H9 (cell line): ENCODE measurements at regions not wholly inside any gene's neighbourhood (a gene's known extent, or its start where the extent isn't known, plus 50 kb on each side); places are given as distances from the start of the nearest gene placed in this dataset.

Experiments used
- DNase-seq: peaks from one replicate; pipeline ENCODE4 v3.0.0-alpha.2; 2017
- H2AFZ ChIP-seq: one replicate; pipeline ENCODE4 v1.6.1; 2013; ENCODE audit warnings: mild to moderate bottlenecking, low read length, control low read depth, moderate library complexity
- H2AK5ac ChIP-seq: 2 replicates; pipeline ENCODE4 v1.6.1; 2013; ENCODE audit warnings: low read length, control low read depth, mixed read lengths; ENCODE audit not compliant: insufficient read length
- H2BK120ac ChIP-seq: one replicate; pipeline ENCODE4 v1.6.1; 2013; ENCODE audit warnings: low read depth, mild to moderate bottlenecking, low read length, control low read depth, inconsistent platforms; ENCODE audit not compliant: poor library complexity, severe bottlenecking
- H2BK12ac ChIP-seq: 2 replicates; pipeline ENCODE4 v1.6.1; 2013; ENCODE audit warnings: low read length, control low read depth, mixed read lengths, low read depth; ENCODE audit not compliant: insufficient read length
- H2BK15ac ChIP-seq: 2 replicates; pipeline ENCODE4 v1.6.1; 2013; ENCODE audit warnings: low read depth, low read length, control low read depth
- H2BK20ac ChIP-seq: one replicate; pipeline ENCODE4 v1.6.1; 2013; ENCODE audit warnings: low read depth, mild to moderate bottlenecking, low read length, control low read depth, inconsistent platforms; ENCODE audit not compliant: poor library complexity, severe bottlenecking
- H2BK5ac ChIP-seq: 2 replicates; pipeline ENCODE4 v1.6.1; 2013; ENCODE audit warnings: low read length, control low read depth, mixed read lengths; ENCODE audit not compliant: insufficient read length
- H3K14ac ChIP-seq: 2 replicates; pipeline ENCODE4 v1.6.1; 2013; ENCODE audit warnings: low read length, control low read depth; ENCODE audit not compliant: insufficient read depth
- H3K18ac ChIP-seq: 2 replicates; pipeline ENCODE4 v1.6.1; 2013; ENCODE audit warnings: low read depth, mild to moderate bottlenecking, mixed read lengths, low read length, control low read depth; ENCODE audit not compliant: insufficient read length
- H3K23ac ChIP-seq: 2 replicates; pipeline ENCODE4 v1.6.1; 2013; ENCODE audit warnings: low read length, control low read depth, mixed read lengths, low read depth; ENCODE audit not compliant: insufficient read length
- H3K23me2 ChIP-seq: 2 replicates; pipeline ENCODE4 v1.6.1; 2013; ENCODE audit warnings: low read depth, mild to moderate bottlenecking, mixed read lengths, low read length, control low read depth; ENCODE audit not compliant: insufficient read length, poor library complexity, severe bottlenecking
- H3K27ac ChIP-seq: 2 replicates; pipeline ENCODE4 v1.5.1; 2013; ENCODE audit warnings: low read length, control low read depth, mixed read lengths, low read depth; ENCODE audit not compliant: insufficient read length
- H3K27me3 ChIP-seq: 2 replicates; pipeline ENCODE4 v1.6.1; 2013; ENCODE audit warnings: low read length, control low read depth, inconsistent platforms; ENCODE audit not compliant: insufficient read depth
- H3K4ac ChIP-seq: 2 replicates; pipeline ENCODE4 v1.6.1; 2013; ENCODE audit warnings: low read depth, mild to moderate bottlenecking, control low read depth, inconsistent platforms, low read length, moderate library complexity
- H3K4me1 ChIP-seq: 2 replicates; pipeline ENCODE4 v1.6.1; 2013; ENCODE audit warnings: low read length, control low read depth, inconsistent platforms; ENCODE audit not compliant: insufficient read depth
- H3K4me2 ChIP-seq: 2 replicates; pipeline ENCODE4 v1.6.1; 2013; ENCODE audit warnings: low read length, control low read depth, mixed read lengths; ENCODE audit not compliant: insufficient read length, insufficient read depth
- H3K56ac ChIP-seq: 2 replicates; pipeline ENCODE4 v1.6.1; 2013; ENCODE audit warnings: low read depth, mild to moderate bottlenecking, mixed read lengths, low read length, control low read depth; ENCODE audit not compliant: insufficient read length
- H3K79me1 ChIP-seq: 2 replicates; pipeline ENCODE4 v1.6.1; 2013; ENCODE audit warnings: low read depth, mild to moderate bottlenecking, moderate library complexity, low read length, control low read depth, inconsistent platforms; ENCODE audit not compliant: insufficient read depth, poor library complexity, severe bottlenecking
- H3K79me2 ChIP-seq: 2 replicates; pipeline ENCODE4 v1.6.1; 2013; ENCODE audit warnings: low read length, control low read depth, inconsistent platforms; ENCODE audit not compliant: insufficient read depth
- H3K9ac ChIP-seq: 2 replicates; pipeline ENCODE4 v1.6.1; 2013; ENCODE audit warnings: low read length, control low read depth, mixed read lengths; ENCODE audit not compliant: insufficient read length; ENCODE audit errors: extremely low read depth
- H3K9me3 ChIP-seq: one replicate; pipeline ENCODE4 v1.6.1; 2013; ENCODE audit warnings: low read depth, low read length, inconsistent platforms; ENCODE audit not compliant: control insufficient read depth
- H3T11ph ChIP-seq: one replicate; pipeline ENCODE4 v1.6.1; 2013; ENCODE audit warnings: mild to moderate bottlenecking, low read length, control low read depth, inconsistent platforms
- H4K20me1 ChIP-seq: one replicate; pipeline ENCODE4 v1.6.1; 2013; ENCODE audit not compliant: control insufficient read depth, insufficient read length, insufficient read depth
- H4K5ac ChIP-seq: 2 replicates; pipeline ENCODE4 v1.6.1; 2013; ENCODE audit warnings: low read depth, mild to moderate bottlenecking, mixed read lengths, low read length, control low read depth; ENCODE audit not compliant: insufficient read length
- H4K8ac ChIP-seq: replicated peaks from 2 replicates; pipeline ENCODE4 v1.6.1; 2013; ENCODE audit warnings: low read length, control low read depth, mixed read lengths, low read depth; ENCODE audit not compliant: insufficient read length
- H4K91ac ChIP-seq: 2 replicates; pipeline ENCODE4 v1.6.1; 2013; ENCODE audit warnings: low read depth, mild to moderate bottlenecking, moderate library complexity, mixed read lengths, low read length, control low read depth; ENCODE audit not compliant: insufficient read length
- H3K27ac Mint-ChIP-seq, 3 experiments: 2 replicates in 2 of 3; 3 replicates in 1 of 3; pipeline ENCODE4 v1.8.0; 2020 to 2021; ENCODE audit warnings: mixed read lengths in 3 of 3, mild to moderate bottlenecking in 1 of 3, moderate library complexity in 1 of 3
- H3K27me3 Mint-ChIP-seq: 2 replicates; pipeline ENCODE4 v1.8.0; 2021; ENCODE audit warnings: low read depth, mild to moderate bottlenecking, moderate library complexity, mixed read lengths
- H3K36me3 Mint-ChIP-seq, 3 experiments: 2 replicates in 2 of 3; 3 replicates in 1 of 3; pipeline ENCODE4 v1.8.0; 2020 to 2021; ENCODE audit warnings: low read depth in 3 of 3, mixed read lengths in 3 of 3; ENCODE audit not compliant: insufficient read depth in 1 of 3
- H3K4me1 Mint-ChIP-seq, 2 experiments: 2 replicates each; pipeline ENCODE4 v1.8.0; 2020; ENCODE audit warnings: mixed read lengths in 2 of 2
- H3K4me3 Mint-ChIP-seq, 2 experiments: 2 replicates in 1 of 2; 3 replicates in 1 of 2; pipeline ENCODE4 v1.8.0; 2020 to 2021; ENCODE audit warnings: mild to moderate bottlenecking in 2 of 2, mixed read lengths in 2 of 2, moderate library complexity in 1 of 2
- H3K9me3 Mint-ChIP-seq, 2 experiments: 2 replicates in 1 of 2; 3 replicates in 1 of 2; pipeline ENCODE4 v1.8.0; 2020; ENCODE audit warnings: mild to moderate bottlenecking in 2 of 2, mixed read lengths in 2 of 2, moderate library complexity in 1 of 2
- WGBS: extraction: QIAGEN DNeasy Blood & Tissue Kit; methylation state at CpG from one replicate; pipeline ENCODE4 v1.1.7; 2013; ENCODE audit warnings: missing lambda C conversion rate, low lambda C conversion rate, mixed read lengths; ENCODE audit not compliant: insufficient read length; ENCODE audit errors: extremely low coverage; 5-methylcytosine and 5-hydroxymethylcytosine counted together
- TF ChIP-seq, protein P1 (sequence below): fragments of 200-600 bp; sonication (generic); conservative IDR thresholded peaks from 3 replicates; pipeline ENCODE4 v1.8.0; 2021; ENCODE audit warnings: antibody characterized with exemption, mild to moderate bottlenecking

- H3K27ac Mint-ChIP-seq = no peak overlapping the region
- H3K23ac ChIP-seq = no peak overlapping the region
Measured at GRCh38 chr2:22817197-22817596, 567.8 kb upstream of the KLHL29 start.

More at GRCh38 chr2:22817197-22817596, 567.8 kb upstream of the KLHL29 start:
- Histone ChIP-seq H4K5ac (no peak overlapping the region), H3K14ac (no peak overlapping the region), H2BK5ac (no peak overlapping the region), H3K27me3 (no peaks in the 10 kb centered on the region), H4K20me1 (no peaks in the 10 kb centered on the region), H4K91ac (no peak overlapping the region), H3K56ac (no peak overlapping the region), H2BK120ac (no peak overlapping the region), H3K9me3 (no peaks in the 10 kb centered on the region), H3K9ac (no peak overlapping the region), H2BK12ac (no peak overlapping the region), H3K4me2 (no peak overlapping the region), H3T11ph (no peak overlapping the region), H2AK5ac (no peak overlapping the region), H3K18ac (no peak overlapping the region), H2BK20ac (no peak overlapping the region), H3K23me2 (no peaks in the 10 kb centered on the region), H3K4me1 (no peaks in the 10 kb centered on the region), H3K27ac (no peak overlapping the region), H3K4ac (no peak overlapping the region), H2BK15ac (no peak overlapping the region), H4K8ac (no peak overlapping the region), H3K79me1 (no peaks in the 10 kb centered on the region), H3K79me2 (no peaks in the 10 kb centered on the region), H2AFZ (no peak overlapping the region)
- TF ChIP-seq, protein P1, sequence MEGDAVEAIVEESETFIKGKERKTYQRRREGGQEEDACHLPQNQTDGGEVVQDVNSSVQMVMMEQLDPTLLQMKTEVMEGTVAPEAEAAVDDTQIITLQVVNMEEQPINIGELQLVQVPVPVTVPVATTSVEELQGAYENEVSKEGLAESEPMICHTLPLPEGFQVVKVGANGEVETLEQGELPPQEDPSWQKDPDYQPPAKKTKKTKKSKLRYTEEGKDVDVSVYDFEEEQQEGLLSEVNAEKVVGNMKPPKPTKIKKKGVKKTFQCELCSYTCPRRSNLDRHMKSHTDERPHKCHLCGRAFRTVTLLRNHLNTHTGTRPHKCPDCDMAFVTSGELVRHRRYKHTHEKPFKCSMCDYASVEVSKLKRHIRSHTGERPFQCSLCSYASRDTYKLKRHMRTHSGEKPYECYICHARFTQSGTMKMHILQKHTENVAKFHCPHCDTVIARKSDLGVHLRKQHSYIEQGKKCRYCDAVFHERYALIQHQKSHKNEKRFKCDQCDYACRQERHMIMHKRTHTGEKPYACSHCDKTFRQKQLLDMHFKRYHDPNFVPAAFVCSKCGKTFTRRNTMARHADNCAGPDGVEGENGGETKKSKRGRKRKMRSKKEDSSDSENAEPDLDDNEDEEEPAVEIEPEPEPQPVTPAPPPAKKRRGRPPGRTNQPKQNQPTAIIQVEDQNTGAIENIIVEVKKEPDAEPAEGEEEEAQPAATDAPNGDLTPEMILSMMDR = no peak
- Mint-ChIP-seq H3K4me1 (no peaks in the 10 kb centered on the region), H3K36me3 (no peaks in the 10 kb centered on the region), H3K9me3 (no peaks in the 10 kb centered on the region), H3K27me3 (no peaks in the 10 kb centered on the region), H3K4me3 (no peak overlapping the region)
- WGBS = no CpG with 5 or more reads among the region's 4 CpGs
- no peak for DNase-seq
